Hepatocyte (in vitro differentiated cells): ENCODE measurements at regions not wholly inside any gene's neighbourhood (a gene's known extent, or its start where the extent isn't known, plus 50 kb on each side); places are given as distances from the start of the nearest gene placed in this dataset.

Source experiments
- DNase-seq: peaks from one replicate; pipeline ENCODE4 v3.0.0-alpha.2; 2016; ENCODE audit warnings: low spot score
- H2AFZ ChIP-seq: fragments of 200-600 bp; sonication (generic); 2 replicates; pipeline ENCODE4 v1.6.0; 2016; ENCODE audit warnings: antibody characterized with exemption, mild to moderate bottlenecking
- H3K27ac ChIP-seq: fragments of 200-600 bp; sonication (generic); 2 replicates; pipeline ENCODE4 v1.5.1; 2016; ENCODE audit warnings: mild to moderate bottlenecking
- H3K27me3 ChIP-seq: fragments of 200-600 bp; sonication (generic); 2 replicates; pipeline ENCODE4 v1.6.1; 2016
- H3K36me3 ChIP-seq: fragments of 200-600 bp; sonication (generic); replicated peaks from 2 replicates; pipeline ENCODE4 v1.5.1; 2016; ENCODE audit warnings: low read depth; ENCODE audit not compliant: insufficient read depth
- H3K4me1 ChIP-seq: fragments of 200-600 bp; sonication (generic); 2 replicates; pipeline ENCODE4 v1.5.1; 2016; ENCODE audit warnings: mild to moderate bottlenecking, moderate library complexity; ENCODE audit not compliant: insufficient read depth
- H3K4me2 ChIP-seq: fragments of 200-600 bp; sonication (generic); 2 replicates; pipeline ENCODE4 v1.6.0; 2016
- H3K4me3 ChIP-seq: fragments of 200-600 bp; sonication (generic); 2 replicates; pipeline ENCODE4 v1.5.1; 2016; ENCODE audit warnings: mild to moderate bottlenecking
- H3K79me2 ChIP-seq: fragments of 200-600 bp; sonication (generic); 2 replicates; pipeline ENCODE4 v1.6.0; 2017; ENCODE audit warnings: mild to moderate bottlenecking
- H3K9me2 ChIP-seq: fragments of 200-600 bp; sonication (generic); replicated peaks from 2 replicates; pipeline ENCODE4 v1.6.0; 2017; ENCODE audit warnings: mild to moderate bottlenecking; ENCODE audit not compliant: insufficient read depth
- H3K9me3 ChIP-seq: fragments of 200-600 bp; sonication (generic); 2 replicates; pipeline ENCODE4 v1.5.1; 2016; ENCODE audit warnings: low read depth, mild to moderate bottlenecking
- H4K20me1 ChIP-seq: fragments of 200-600 bp; sonication (generic); 2 replicates; pipeline ENCODE4 v1.6.0; 2016; ENCODE audit warnings: mild to moderate bottlenecking; ENCODE audit not compliant: insufficient read depth, poor library complexity, severe bottlenecking
- EZH2 ChIP-seq: fragments of 200-600 bp; sonication (generic); IDR thresholded peaks from 2 replicates; pipeline ENCODE4 v1.6.1; 2016; ENCODE audit warnings: antibody characterized with exemption, mild to moderate bottlenecking, borderline replicate concordance
- EZH2phosphoT487 ChIP-seq: fragments of 200-600 bp; sonication (generic); IDR thresholded peaks from one replicate; pipeline ENCODE4 v1.6.1; 2018; ENCODE audit warnings: antibody characterized with exemption, mild to moderate bottlenecking, low read depth, moderate library complexity; ENCODE audit not compliant: unreplicated experiment, severe bottlenecking
- WGBS: methylation state at CpG from one replicate; pipeline ENCODE4 v1.1.6; 2016; ENCODE audit warnings: low lambda C conversion rate; ENCODE audit errors: missing lambda C conversion rate; 5-methylcytosine and 5-hydroxymethylcytosine counted together
- TF ChIP-seq, protein P1 (sequence below): fragments of 200-600 bp; sonication (generic); IDR thresholded peaks from 2 replicates; pipeline ENCODE4 v1.5.1; 2016; ENCODE audit warnings: antibody characterized with exemption, mild to moderate bottlenecking; ENCODE audit not compliant: poor library complexity

- Histone ChIP-seq H4K20me1 (no peaks in the 10 kb centered on the region), H3K4me3 (no peak overlapping the region), H2AFZ (no peak overlapping the region), H3K9me2 (no peaks in the 10 kb centered on the region), H3K36me3 (no peaks in the 10 kb centered on the region), H3K4me2 (no peak overlapping the region), H3K27ac (no peak overlapping the region), H3K27me3 (no peaks in the 10 kb centered on the region), H3K9me3 (no peaks in the 10 kb centered on the region), H3K4me1 (no peaks in the 10 kb centered on the region), H3K79me2 (no peaks in the 10 kb centered on the region)
- WGBS = 79% methylated on average over 2 of the region's 2 CpGs
- TF ChIP-seq, protein P1, sequence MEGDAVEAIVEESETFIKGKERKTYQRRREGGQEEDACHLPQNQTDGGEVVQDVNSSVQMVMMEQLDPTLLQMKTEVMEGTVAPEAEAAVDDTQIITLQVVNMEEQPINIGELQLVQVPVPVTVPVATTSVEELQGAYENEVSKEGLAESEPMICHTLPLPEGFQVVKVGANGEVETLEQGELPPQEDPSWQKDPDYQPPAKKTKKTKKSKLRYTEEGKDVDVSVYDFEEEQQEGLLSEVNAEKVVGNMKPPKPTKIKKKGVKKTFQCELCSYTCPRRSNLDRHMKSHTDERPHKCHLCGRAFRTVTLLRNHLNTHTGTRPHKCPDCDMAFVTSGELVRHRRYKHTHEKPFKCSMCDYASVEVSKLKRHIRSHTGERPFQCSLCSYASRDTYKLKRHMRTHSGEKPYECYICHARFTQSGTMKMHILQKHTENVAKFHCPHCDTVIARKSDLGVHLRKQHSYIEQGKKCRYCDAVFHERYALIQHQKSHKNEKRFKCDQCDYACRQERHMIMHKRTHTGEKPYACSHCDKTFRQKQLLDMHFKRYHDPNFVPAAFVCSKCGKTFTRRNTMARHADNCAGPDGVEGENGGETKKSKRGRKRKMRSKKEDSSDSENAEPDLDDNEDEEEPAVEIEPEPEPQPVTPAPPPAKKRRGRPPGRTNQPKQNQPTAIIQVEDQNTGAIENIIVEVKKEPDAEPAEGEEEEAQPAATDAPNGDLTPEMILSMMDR = no peak
- no peak for TF ChIP-seq EZH2
- no peak for TF ChIP-seq EZH2phosphoT487
- DNase-seq = no peak
These were observed 716.5 kb upstream of the KCND2 start for GRCh38 chr7:119556436-119556835.

- no peak overlapping the region for H3K4me2 ChIP-seq
- 82% methylated on average over 2 of the region's 2 CpGs for WGBS
- H3K4me3 ChIP-seq = no peak overlapping the region
- H3K4me1 ChIP-seq = no peaks in the 10 kb centered on the region
- no peaks in the 10 kb centered on the region for H3K9me3 ChIP-seq
- no peak overlapping the region for H2AFZ ChIP-seq
- no peak for DNase-seq
- H3K27ac ChIP-seq = no peak overlapping the region
- H3K27me3 ChIP-seq = no peaks in the 10 kb centered on the region
- H3K36me3 ChIP-seq = no peaks in the 10 kb centered on the region
- TF ChIP-seq EZH2phosphoT487 = no peak
- TF ChIP-seq, protein P1 = no peak
- no peak for TF ChIP-seq EZH2
- no peaks in the 10 kb centered on the region for H3K9me2 ChIP-seq
- H3K79me2 ChIP-seq = no peaks in the 10 kb centered on the region
- no peaks in the 10 kb centered on the region for H4K20me1 ChIP-seq
These were observed 711.2 kb upstream of the KCND2 start for GRCh38 chr7:119561751-119562150.

- 67% methylated on average over 3 of the region's 3 CpGs for WGBS
- no peaks in the 10 kb centered on the region for H4K20me1 ChIP-seq
- no peak for TF ChIP-seq EZH2
- TF ChIP-seq, protein P1 = no peak
- TF ChIP-seq EZH2phosphoT487 = no peak
- no peaks in the 10 kb centered on the region for H3K4me1 ChIP-seq
- no peak overlapping the region for H3K4me3 ChIP-seq
- no peaks in the 10 kb centered on the region for H3K9me3 ChIP-seq
- no peak overlapping the region for H2AFZ ChIP-seq
- H3K9me2 ChIP-seq = no peaks in the 10 kb centered on the region
- no peak overlapping the region for H3K4me2 ChIP-seq
- no peaks in the 10 kb centered on the region for H3K36me3 ChIP-seq
- H3K27ac ChIP-seq = no peak overlapping the region
- H3K27me3 ChIP-seq = no peaks in the 10 kb centered on the region
- no peak for DNase-seq
- H3K79me2 ChIP-seq = no peaks in the 10 kb centered on the region
These were observed 710.1 kb upstream of the KCND2 start for GRCh38 chr7:119562839-119563238.

DNA sequence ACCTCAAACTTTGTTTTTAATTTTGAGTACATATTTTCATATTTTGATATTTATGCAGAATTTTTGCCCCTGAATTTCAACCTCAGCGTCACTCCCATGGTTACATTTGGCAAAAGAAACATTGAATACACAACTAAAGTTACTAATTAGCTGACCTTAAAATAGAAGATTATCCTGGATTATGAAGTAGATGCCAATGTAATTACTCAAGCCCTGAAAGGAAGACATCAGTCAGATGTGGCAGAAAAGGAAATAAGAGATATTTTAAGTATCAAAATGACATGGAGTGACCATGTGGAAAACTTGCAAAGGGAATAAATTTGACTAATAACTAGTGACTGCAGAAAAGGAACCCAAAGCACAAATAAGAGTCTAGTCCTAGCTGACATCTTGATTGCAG lies 701.3 kb upstream of the KCND2 start:
- Histone ChIP-seq H3K79me2 (no peaks in the 10 kb centered on the region), H3K9me2 (no peaks in the 10 kb centered on the region), H3K4me1 (no peaks in the 10 kb centered on the region), H3K27ac (no peak overlapping the region), H3K4me2 (no peak overlapping the region), H4K20me1 (no peaks in the 10 kb centered on the region), H3K36me3 (no peaks in the 10 kb centered on the region), H3K4me3 (no peak overlapping the region), H3K9me3 (no peaks in the 10 kb centered on the region), H2AFZ (no peak overlapping the region), H3K27me3 (no peaks in the 10 kb centered on the region)
- TF ChIP-seq EZH2phosphoT487 = no peak
- WGBS = 88% methylated on average over 1 of the region's 1 CpG
- no peak for DNase-seq
